ENCODE measurements at regions not wholly inside any gene's neighbourhood (a gene's known extent, or its start where the extent isn't known, plus 50 kb on each side); places are given as distances from the start of the nearest gene placed in this dataset.

- 65% methylated on average over 3 of the region's 3 CpGs; no CpG with 5 or more reads in 1 of the 2 donors for WGBS, 2 donors (ENCODE audit: low coverage in 1 of 2)
- no peak for DNase-seq
- in situ Hi-C loops (cut with MboI; ENCODE audit: low pct_ligation_motif_present in 1 of 4, low pct_unique_long_range_greater_than_20kb in 1 of 4, low sequenced_read_pairs in 3 of 4) (no loop called here), intact Hi-C loops (cut with DNase I; ENCODE audit: low total_unique reads) (no loop called here)
- TF ChIP-seq, protein P1, sequence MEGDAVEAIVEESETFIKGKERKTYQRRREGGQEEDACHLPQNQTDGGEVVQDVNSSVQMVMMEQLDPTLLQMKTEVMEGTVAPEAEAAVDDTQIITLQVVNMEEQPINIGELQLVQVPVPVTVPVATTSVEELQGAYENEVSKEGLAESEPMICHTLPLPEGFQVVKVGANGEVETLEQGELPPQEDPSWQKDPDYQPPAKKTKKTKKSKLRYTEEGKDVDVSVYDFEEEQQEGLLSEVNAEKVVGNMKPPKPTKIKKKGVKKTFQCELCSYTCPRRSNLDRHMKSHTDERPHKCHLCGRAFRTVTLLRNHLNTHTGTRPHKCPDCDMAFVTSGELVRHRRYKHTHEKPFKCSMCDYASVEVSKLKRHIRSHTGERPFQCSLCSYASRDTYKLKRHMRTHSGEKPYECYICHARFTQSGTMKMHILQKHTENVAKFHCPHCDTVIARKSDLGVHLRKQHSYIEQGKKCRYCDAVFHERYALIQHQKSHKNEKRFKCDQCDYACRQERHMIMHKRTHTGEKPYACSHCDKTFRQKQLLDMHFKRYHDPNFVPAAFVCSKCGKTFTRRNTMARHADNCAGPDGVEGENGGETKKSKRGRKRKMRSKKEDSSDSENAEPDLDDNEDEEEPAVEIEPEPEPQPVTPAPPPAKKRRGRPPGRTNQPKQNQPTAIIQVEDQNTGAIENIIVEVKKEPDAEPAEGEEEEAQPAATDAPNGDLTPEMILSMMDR (IDR thresholded peaks at IDR 0.05): no peak
- TF ChIP-seq EP300 (IDR thresholded peaks at IDR 0.05; ENCODE audit: low read depth) (no peak), POLR2AphosphoS5 (IDR thresholded peaks at IDR 0.05) (no peak)
- no peaks in the 10 kb centered on the region for H3K27me3 ChIP-seq
- H3K4me1 ChIP-seq: no peaks in the 10 kb centered on the region
- H3K4me3 ChIP-seq: no peak overlapping the region
- H3K9me3 ChIP-seq: no peaks in the 10 kb centered on the region
- H3K27ac ChIP-seq: no peak overlapping the region
- no peaks in the 10 kb centered on the region for H3K36me3 ChIP-seq
Observed at GRCh38 chrX:39915081-39915480, 182.7 kb downstream of the BCOR start.

DNA sequence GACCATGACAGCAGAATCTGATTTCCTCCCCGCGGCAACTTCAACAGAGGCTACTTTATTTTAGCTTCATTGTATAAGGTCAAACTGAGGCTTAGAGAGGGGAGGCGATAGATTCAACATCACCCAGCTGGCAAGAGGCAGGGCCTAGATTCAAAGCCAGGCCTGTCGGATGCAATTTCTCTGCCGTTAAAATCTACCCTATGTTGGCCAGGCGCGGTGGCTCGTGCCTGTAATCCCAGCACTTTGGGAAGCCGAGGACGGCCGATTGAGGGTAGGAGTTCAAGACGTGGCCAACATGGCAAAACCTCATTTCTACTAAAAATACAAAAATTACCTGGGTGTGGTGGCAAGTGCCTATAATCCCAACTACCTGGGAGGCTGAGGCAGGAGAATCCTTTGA is 182.2 kb downstream of the BCOR start:
- no peak for TF ChIP-seq POLR2A (IDR thresholded peaks at IDR 0.05)
- TF ChIP-seq EP300 (IDR thresholded peaks at IDR 0.05; ENCODE audit: low read depth): no peak
- TF ChIP-seq POLR2AphosphoS5 (IDR thresholded peaks at IDR 0.05): no peak
- TF ChIP-seq, protein P1 (IDR thresholded peaks at IDR 0.05): no peak
- in situ Hi-C loops (cut with MboI; ENCODE audit: low pct_ligation_motif_present in 1 of 4, low pct_unique_long_range_greater_than_20kb in 1 of 4, low sequenced_read_pairs in 3 of 4) (no loop called here), intact Hi-C loops (cut with DNase I; ENCODE audit: low total_unique reads) (no loop called here)
- H3K4me3 ChIP-seq: no peak overlapping the region
- no peak for DNase-seq
- WGBS, 2 donors (ENCODE audit: low coverage in 1 of 2): 93% methylated on average over 12 of the region's 12 CpGs; no CpG with 5 or more reads in 1 of the 2 donors
- H3K27ac ChIP-seq: no peak overlapping the region
- H3K4me1 ChIP-seq: no peaks in the 10 kb centered on the region
- no peaks in the 10 kb centered on the region for H3K9me3 ChIP-seq
- H3K27me3 ChIP-seq: no peaks in the 10 kb centered on the region
- no peaks in the 10 kb centered on the region for H3K36me3 ChIP-seq

DNA sequence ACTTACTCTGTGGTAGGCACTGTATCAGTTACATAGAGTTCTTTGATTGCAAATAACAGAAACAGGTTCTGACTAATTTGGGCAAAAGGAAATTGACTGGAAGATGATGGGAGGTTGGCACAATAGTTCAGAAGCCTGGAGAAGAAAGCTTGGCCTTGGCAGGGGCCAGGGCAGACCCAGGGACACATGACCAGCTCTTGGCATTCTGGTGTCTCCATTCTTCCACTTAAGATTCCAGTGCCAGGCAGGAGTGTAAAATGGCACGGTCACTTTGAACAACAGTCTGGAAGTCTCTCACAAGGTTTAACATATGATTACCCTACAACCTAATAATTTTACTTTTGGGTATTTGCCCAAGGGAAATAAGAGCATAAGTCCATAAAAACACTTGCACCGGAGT is 175.9 kb downstream of the BCOR start:
- Histone ChIP-seq H3K36me3 (no peaks in the 10 kb centered on the region), H3K4me1 (no peaks in the 10 kb centered on the region), H3K27ac (no peak overlapping the region), H3K4me3 (no peak overlapping the region), H3K27me3 (no peaks in the 10 kb centered on the region), H3K9me3 (no peaks in the 10 kb centered on the region)
- intact Hi-C loops (cut with DNase I; ENCODE audit: low total_unique reads) (no loop called here), in situ Hi-C loops (cut with MboI; ENCODE audit: low pct_ligation_motif_present in 1 of 4, low pct_unique_long_range_greater_than_20kb in 1 of 4, low sequenced_read_pairs in 3 of 4) (no loop called here)
- TF ChIP-seq POLR2A (IDR thresholded peaks at IDR 0.05) (no peak), EP300 (IDR thresholded peaks at IDR 0.05; ENCODE audit: low read depth) (no peak), POLR2AphosphoS5 (IDR thresholded peaks at IDR 0.05) (no peak)
- TF ChIP-seq, protein P1 (IDR thresholded peaks at IDR 0.05): no peak
- no peak for DNase-seq
- WGBS, 2 donors (ENCODE audit: low coverage in 1 of 2): 91% methylated on average over 2 of the region's 2 CpGs; no CpG with 5 or more reads in 1 of the 2 donors

- Histone ChIP-seq H3K36me3 (no peaks in the 10 kb centered on the region), H3K27ac (no peak overlapping the region), H3K4me1 (no peaks in the 10 kb centered on the region), H3K9me3 (no peaks in the 10 kb centered on the region), H3K4me3 (no peak overlapping the region), H3K27me3 (no peaks in the 10 kb centered on the region)
- in situ Hi-C loops (cut with MboI; ENCODE audit: low pct_ligation_motif_present in 1 of 4, low pct_unique_long_range_greater_than_20kb in 1 of 4, low sequenced_read_pairs in 3 of 4): no loop called here
- TF ChIP-seq POLR2AphosphoS5 (IDR thresholded peaks at IDR 0.05): no peak
- TF ChIP-seq, protein P1 (IDR thresholded peaks at IDR 0.05): no peak
- no peak for TF ChIP-seq POLR2A (IDR thresholded peaks at IDR 0.05)
- no peak for TF ChIP-seq EP300 (IDR thresholded peaks at IDR 0.05; ENCODE audit: low read depth)
- 45 to 54% methylated on average over 2 of the region's 2 CpGs for WGBS, 2 donors (ENCODE audit: low coverage in 1 of 2)
- intact Hi-C loops (cut with DNase I; ENCODE audit: low total_unique reads): no loop called here
- no peak for DNase-seq
Observed at GRCh38 chrX:39922488-39922887, 175.3 kb downstream of the BCOR start.

All from transverse colon (tissue), 4 donors.